ENCODE measurements at regions not wholly inside any gene's neighbourhood (a gene's known extent, or its start where the extent isn't known, plus 50 kb on each side); places are given as distances from the start of the nearest gene placed in this dataset.

GRCh38 chr3:109210501-109210900 is 74.0 kb downstream of the C3orf85 start:
- DNase-seq = no peak

GRCh38 chr3:109211941-109212340 is 75.4 kb downstream of the C3orf85 start:
- no peak for DNase-seq

- DNase-seq = no peak
Measured at GRCh38 chr3:109213321-109213720, 76.8 kb downstream of the C3orf85 start.

GRCh38 chr3:109224333-109224732 is 87.8 kb downstream of the C3orf85 start:
- peak; percentile 5 for DNase-seq

- DNase-seq = no peak
Measured at GRCh38 chr3:109225516-109225915, 89.0 kb downstream of the C3orf85 start.

- no peak for DNase-seq
Measured at GRCh38 chr3:109228391-109229080, 87.8 kb downstream of the DPPA2 start.

GRCh38 chr3:109229174-109229847 is 87.0 kb downstream of the DPPA2 start:
- DNase-seq = no peak

- no peak for DNase-seq
Measured at GRCh38 chr3:109234300-109234699, 82.0 kb downstream of the DPPA2 start.

GRCh38 chr3:109241459-109242186 is 74.7 kb downstream of the DPPA2 start:
- DNase-seq = no peak

GRCh38 chr3:109242187-109242523 is 74.2 kb downstream of the DPPA2 start:
- no peak for DNase-seq
